SK-N-SH (cell line): ENCODE measurements at regions not wholly inside any gene's neighbourhood (a gene's known extent, or its start where the extent isn't known, plus 50 kb on each side); places are given as distances from the start of the nearest gene placed in this dataset.

ENCODE experiments used
- CTCF ChIA-PET: fragments of 300-600, 350-600 bp; formaldehyde crosslinking; extraction: SDS; loops from one replicate; lab custom pipeline; 2021; lab: Yijun Ruan, JAX
- POLR2A ChIA-PET: fragments of 350-600 bp; sonication (Branson Sonifier 250); formaldehyde crosslinking; extraction: SDS; loops from one replicate; lab custom pipeline; 2020; ENCODE audit warnings: antibody characterized with exemption, inconsistent platforms; lab: Yijun Ruan, JAX
- DNase-seq: peaks from one replicate; pipeline ENCODE4 v3.0.0; 2012
- H2AFZ ChIP-seq: fragments of 200-600 bp; sonication (generic); 2 replicates; pipeline ENCODE4 v1.8.1; 2016; ENCODE audit warnings: antibody characterized with exemption, mild to moderate bottlenecking, low read depth
- H3F3A ChIP-seq: fragments of 200-600 bp; sonication (generic); replicated peaks from 2 replicates; pipeline ENCODE3; 2016; ENCODE audit warnings: antibody characterized with exemption, mild to moderate bottlenecking; ENCODE audit not compliant: insufficient read depth
- H3K27ac ChIP-seq, 2 experiments: fragments of 200-500 bp in 1 of 2; fragments of 200-600 bp in 1 of 2; sonication (Bioruptor generic) in 1 of 2; sonication (generic), shearing (Covaris generic) in 1 of 2; 2 replicates each; pipeline versions ENCODE4 v1.5.1 to v1.6.1; 2014 to 2016; ENCODE audit warnings: low read depth in 2 of 2, inconsistent platforms in 1 of 2, low read length in 1 of 2, mild to moderate bottlenecking in 1 of 2, mixed read lengths in 1 of 2
- H3K27me3 ChIP-seq: fragments of 200-600 bp; sonication (generic), shearing (Covaris generic); 2 replicates; pipeline ENCODE4 v1.6.1; 2016; ENCODE audit warnings: mixed run types; ENCODE audit not compliant: insufficient read depth
- H3K36me3 ChIP-seq, 2 experiments: fragments of 200-500 bp in 1 of 2; fragments of 200-600 bp in 1 of 2; sonication (Bioruptor generic) in 1 of 2; sonication (generic) in 1 of 2; replicated peaks in 1 of 2; 2 replicates each; pipeline versions ENCODE3 to v1.5.1; 2014 to 2016; ENCODE audit warnings: low read length in 1 of 2, mild to moderate bottlenecking in 1 of 2; ENCODE audit not compliant: insufficient read depth in 2 of 2, control insufficient read depth in 1 of 2
- H3K4me1 ChIP-seq, 2 experiments: fragments of 200-500 bp in 1 of 2; fragments of 200-600 bp in 1 of 2; sonication (Bioruptor generic) in 1 of 2; sonication (generic), shearing (Covaris generic) in 1 of 2; 2 replicates each; pipeline versions ENCODE4 v1.5.1 to v1.6.1; 2014 to 2016; ENCODE audit warnings: low read depth in 1 of 2, low read length in 1 of 2, mixed run types in 1 of 2; ENCODE audit not compliant: insufficient read depth in 2 of 2, control insufficient read depth in 1 of 2
- H3K4me2 ChIP-seq: fragments of 200-600 bp; sonication (generic), shearing (Covaris generic); 2 replicates; pipeline ENCODE4 v1.6.1; 2017; ENCODE audit warnings: mixed run types
- H3K4me3 ChIP-seq, 2 experiments: fragments of 200-500 bp in 1 of 2; fragments of 200-600 bp in 1 of 2; sonication (Bioruptor generic) in 1 of 2; sonication (generic), shearing (Covaris generic) in 1 of 2; 2 replicates each; pipeline versions ENCODE4 v1.5.1 to v1.8.1; 2014 to 2016; ENCODE audit warnings: low read depth in 2 of 2, inconsistent platforms in 1 of 2, low read length in 1 of 2, mild to moderate bottlenecking in 1 of 2, mixed read lengths in 1 of 2, moderate library complexity in 1 of 2
- H3K79me2 ChIP-seq: fragments of 200-600 bp; sonication (generic); 2 replicates; pipeline ENCODE4 v1.8.1; 2017; ENCODE audit warnings: mild to moderate bottlenecking; ENCODE audit not compliant: insufficient read depth
- H3K9ac ChIP-seq: fragments of 200-600 bp; sonication (generic); 2 replicates; pipeline ENCODE4 v1.6.1; 2017; ENCODE audit warnings: mixed run types
- H3K9me2 ChIP-seq: fragments of 200-600 bp; sonication (generic); 2 replicates; pipeline ENCODE4 v1.6.1; 2017; ENCODE audit warnings: mixed run types
- H3K9me3 ChIP-seq: fragments of 200-600 bp; sonication (generic); 2 replicates; pipeline ENCODE4 v1.6.1; 2017; ENCODE audit warnings: mixed run types, mild to moderate bottlenecking, moderate library complexity
- H4K20me1 ChIP-seq: fragments of 200-600 bp; sonication (generic); 2 replicates; pipeline ENCODE4 v1.6.1; 2017; ENCODE audit warnings: mild to moderate bottlenecking, mixed run types; ENCODE audit not compliant: insufficient read depth
- EP300 ChIP-seq, 2 experiments: IDR thresholded peaks; 2 replicates each; pipeline versions ENCODE4 v1.4.0 to v1.6.1; 2012; ENCODE audit warnings: borderline replicate concordance in 1 of 2, low read depth in 1 of 2, low read length in 1 of 2
- FOSL2 ChIP-seq: IDR thresholded peaks from 2 replicates; pipeline ENCODE4 v1.4.0; 2012; ENCODE audit warnings: low read depth, mild to moderate bottlenecking, moderate library complexity, borderline replicate concordance
- FOXJ3 ChIP-seq: sonication (generic); formaldehyde crosslinking; IDR thresholded peaks from 2 replicates; pipeline ENCODE4 v1.5.1; 2020; ENCODE audit warnings: mild to moderate bottlenecking, missing genetic modification reagents
- GABPA ChIP-seq: IDR thresholded peaks from 2 replicates; pipeline ENCODE4 v1.4.0; 2012; ENCODE audit warnings: low read depth, mild to moderate bottlenecking
- GATA2 ChIP-seq: sonication (generic); formaldehyde crosslinking; IDR thresholded peaks from 2 replicates; pipeline ENCODE4 v1.5.0; 2020; ENCODE audit warnings: mild to moderate bottlenecking, missing genetic modification reagents
- IRF3 ChIP-seq: fragments of 150-350 bp; IDR thresholded peaks from 2 replicates; pipeline ENCODE4 v1.6.1; 2016; ENCODE audit warnings: mild to moderate bottlenecking, low read depth, low read length
- MAX ChIP-seq: IDR thresholded peaks from 2 replicates; pipeline ENCODE4 v1.4.0; 2012; ENCODE audit warnings: low read depth
- MXI1 ChIP-seq: IDR thresholded peaks from 2 replicates; pipeline ENCODE4 v1.6.1; 2012; ENCODE audit warnings: mild to moderate bottlenecking, low read depth, low read length, improper control_type of control experiment
- RFX5 ChIP-seq: IDR thresholded peaks from 2 replicates; pipeline ENCODE4 v1.6.1; 2012; ENCODE audit warnings: mild to moderate bottlenecking, improper control_type of control experiment, low read length
- RXRA ChIP-seq: IDR thresholded peaks from 2 replicates; pipeline ENCODE4 v1.4.0; 2012; ENCODE audit warnings: low read depth, mild to moderate bottlenecking, borderline replicate concordance
- USF1 ChIP-seq: IDR thresholded peaks from 2 replicates; pipeline ENCODE4 v1.4.0; 2012; ENCODE audit warnings: low read depth, borderline replicate concordance
- YY1 ChIP-seq: IDR thresholded peaks from 2 replicates; pipeline ENCODE4 v1.4.0; 2012; ENCODE audit warnings: low read depth, mild to moderate bottlenecking
- WGBS: methylation state at CpG from one replicate; pipeline ENCODE4 v1.1.6; 2017; ENCODE audit warnings: low lambda C conversion rate; 5-methylcytosine and 5-hydroxymethylcytosine counted together

- H3F3A ChIP-seq, result no peaks in the 10 kb centered on the region
- CTCF ChIA-PET, result interaction anchor here (0.9 to 3.7 kb wide), 4 partner anchors 11 to 121 kb away, joined by 3 to 16 read pairs (median 4); no protein-coding TSS in a partner anchor
- no peaks in the 10 kb centered on the region for H3K36me3 ChIP-seq
- no peaks in the 10 kb centered on the region for H3K9me3 ChIP-seq
- DNase-seq, result no peak
- H3K9me2 ChIP-seq, result no peaks in the 10 kb centered on the region
- H2AFZ ChIP-seq, result no peak overlapping the region
- no peaks in the 10 kb centered on the region for H3K4me1 ChIP-seq
- no peak overlapping the region for H3K27ac ChIP-seq
- no peak overlapping the region for H3K4me2 ChIP-seq
- POLR2A ChIA-PET, result no interaction called here
- 52% methylated on average over 4 of the region's 4 CpGs for WGBS
- H4K20me1 ChIP-seq, result no peaks in the 10 kb centered on the region
- no peak for TF ChIP-seq RFX5
- TF ChIP-seq YY1, result no peak
- TF ChIP-seq FOXJ3 (CRISPR knock-in tag), result no peak
- TF ChIP-seq FOSL2, result no peak
- no peak for TF ChIP-seq MAX
- H3K9ac ChIP-seq, result no peak overlapping the region
- H3K4me3 ChIP-seq, result no peak overlapping the region
- H3K27me3 ChIP-seq, result no peaks in the 10 kb centered on the region
- H3K79me2 ChIP-seq, result no peaks in the 10 kb centered on the region
Observed at GRCh38 chr2:41973871-41974270, 74.0 kb upstream of the PKDCC start.

- no peak for TF ChIP-seq FOSL2
- no peak for TF ChIP-seq MXI1
- TF ChIP-seq USF1, result no peak
- no peak for TF ChIP-seq EP300 (IDR thresholded peaks at IDR 0.05; ENCODE audit: borderline replicate concordance in 1 of 2, low read depth in 1 of 2, low read length in 1 of 2)
- TF ChIP-seq RXRA, result no peak
- no peak for TF ChIP-seq IRF3
- no peak for TF ChIP-seq GABPA
- TF ChIP-seq GATA2 (CRISPR knock-in tag), result no peak
- no peaks in the 10 kb centered on the region for H3K4me1 ChIP-seq
- no peaks in the 10 kb centered on the region for H4K20me1 ChIP-seq
- ChIA-PET CTCF (no interaction called here), POLR2A (no interaction called here)
- H3K27ac ChIP-seq, result no peak overlapping the region
- H3K27me3 ChIP-seq, result peaks cover 9% of the 10 kb centered on the region; the same call in 1 of the 2 replicates
- DNase-seq, result no peak
- H3K4me2 ChIP-seq, result no peak overlapping the region
- no peaks in the 10 kb centered on the region for H3K9me3 ChIP-seq
- H3K79me2 ChIP-seq, result no peaks in the 10 kb centered on the region
- H3K4me3 ChIP-seq, result no peak overlapping the region
- H3K9ac ChIP-seq, result no peak overlapping the region
- H2AFZ ChIP-seq, result no peak overlapping the region
- 8% methylated on average over 1 of the region's 1 CpG for WGBS
- H3F3A ChIP-seq, result no peaks in the 10 kb centered on the region
- no peaks in the 10 kb centered on the region for H3K36me3 ChIP-seq
- H3K9me2 ChIP-seq, result no peaks in the 10 kb centered on the region
Observed at GRCh38 chr2:41981417-41981816, 66.4 kb upstream of the PKDCC start.
